SU-DHL-6 (cell line): ENCODE measurements at regions not wholly inside any gene's neighbourhood (a gene's known extent, or its start where the extent isn't known, plus 50 kb on each side); places are given as distances from the start of the nearest gene placed in this dataset.

Experiments
- CTCF ChIP-seq: fragments of 200-600 bp; sonication (generic); IDR thresholded peaks from one replicate; pipeline ENCODE4 v1.5.1; 2017; ENCODE audit warnings: antibody characterized with exemption, mild to moderate bottlenecking, low read length, moderate library complexity; ENCODE audit not compliant: insufficient read depth, poor library complexity, severe bottlenecking
- EZH2phosphoT487 ChIP-seq: fragments of 200-600 bp; sonication (generic), shearing (Covaris generic); conservative IDR thresholded peaks from 2 replicates; pipeline ENCODE4 v1.6.1; 2018; ENCODE audit warnings: mild to moderate bottlenecking, antibody characterized with exemption, low read length, moderate library complexity, mixed read lengths

DNA sequence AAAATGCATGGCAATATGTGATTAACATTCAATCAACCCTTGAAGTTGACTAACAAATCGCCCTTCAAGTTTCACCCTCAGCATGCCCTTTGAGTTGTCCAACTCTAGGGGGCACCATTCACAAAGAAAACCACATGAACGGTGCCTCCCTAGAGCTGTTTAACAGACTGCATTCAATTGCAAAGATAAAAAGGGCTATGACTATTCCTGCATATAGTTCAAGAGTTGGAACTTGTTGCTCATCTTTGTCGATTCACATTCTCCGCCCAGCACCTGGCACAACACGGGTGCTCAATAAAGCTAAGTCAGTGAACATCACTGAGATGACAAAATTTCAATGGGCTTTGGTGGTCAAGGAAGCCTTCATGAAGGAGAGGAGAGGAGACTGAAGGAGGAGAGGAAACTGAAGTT, 69.6 kb upstream of the SLC30A5 start:
- TF ChIP-seq CTCF = peak; percentile 44
- TF ChIP-seq EZH2phosphoT487 = no peak
